ENCODE measurements at regions not wholly inside any gene's neighbourhood (a gene's known extent, or its start where the extent isn't known, plus 50 kb on each side); places are given as distances from the start of the nearest gene placed in this dataset.

- POLR2A ChIA-PET: no interaction called here
- Histone ChIP-seq H4K20me1 (ENCODE audit: control insufficient read depth, insufficient read depth, low read length, poor library complexity, severe bottlenecking) (no peaks in the 10 kb centered on the region), H3K27ac (ENCODE audit: low read length in 2 of 2) (no peak overlapping the region), H3K79me2 (ENCODE audit: control insufficient read depth, insufficient read depth, low read length) (no peaks in the 10 kb centered on the region), H3K4me1 (ENCODE audit: control insufficient read depth in 2 of 2, insufficient read depth in 2 of 2, low read length in 2 of 2) (no peaks in the 10 kb centered on the region), H2AFZ (ENCODE audit: insufficient read depth, low read depth, low read length, poor library complexity, severe bottlenecking) (no peak overlapping the region), H3K27me3 (replicated peaks in 1 of 4; ENCODE audit: control extremely low read depth in 1 of 4, control insufficient read depth in 3 of 4, insufficient read depth in 4 of 4, low read length in 3 of 4) (no peaks in the 10 kb centered on the region), H3K9me3 (ENCODE audit: control extremely low read depth in 1 of 3, control insufficient read depth in 2 of 3, insufficient read depth in 1 of 3, low read length in 2 of 3) (peaks cover 0 to 4% (median 0%) of the 10 kb centered on the region in 3 donors), H3K36me3 (replicated peaks in 1 of 2; ENCODE audit: control extremely low read depth in 1 of 2, control insufficient read depth in 1 of 2, extremely low read depth in 1 of 2, insufficient read depth in 2 of 2, low read length in 1 of 2) (no peaks in the 10 kb centered on the region), H3K4me2 (replicated peaks; ENCODE audit: low read depth, low read length, poor library complexity, severe bottlenecking) (no peak overlapping the region), H3K4me3 (ENCODE audit: control extremely low read depth in 1 of 5, extremely low read depth in 1 of 5, insufficient read depth in 1 of 5, low read depth in 2 of 5, low read length in 4 of 5) (no peak overlapping the region), H3K9ac (ENCODE audit: low read length) (no peak overlapping the region)
- CTCF ChIA-PET: no interaction called here
- Mint-ChIP-seq H3K27ac (no peak overlapping the region), H3K4me3 (no peak overlapping the region), H3K27me3 (no peaks in the 10 kb centered on the region), H3K9me3 (ENCODE audit: insufficient read depth) (no peaks in the 10 kb centered on the region), H3K4me1 (no peaks in the 10 kb centered on the region)
- intact Hi-C loops (cut with micrococcal nuclease): no loop called here
- no peak for DNase-seq
- 88% methylated on average over 4 of the region's 5 CpGs for WGBS (ENCODE audit: insufficient coverage)
- no peak for ATAC-seq (ENCODE audit: low read depth)
- TF ChIP-seq EZH2 (IDR thresholded peaks at IDR 0.05; ENCODE audit: borderline replicate concordance, insufficient read depth, low read depth, low read length, poor library complexity, severe bottlenecking) (no peak), CTCF (IDR thresholded peaks at IDR 0.05) (no peak)
Observed at GRCh38 chr5:92998456-92998855, 582.6 kb downstream of the NR2F1-AS1 start.

- H3K4me3 Mint-ChIP-seq: no peak overlapping the region
- ChIA-PET CTCF (no interaction called here), POLR2A (no interaction called here)
- Histone ChIP-seq H3K36me3 (replicated peaks in 1 of 2; ENCODE audit: control extremely low read depth in 1 of 2, control insufficient read depth in 1 of 2, extremely low read depth in 1 of 2, insufficient read depth in 2 of 2, low read length in 1 of 2) (no peaks in the 10 kb centered on the region), H4K20me1 (ENCODE audit: control insufficient read depth, insufficient read depth, low read length, poor library complexity, severe bottlenecking) (no peaks in the 10 kb centered on the region), H3K27ac (ENCODE audit: low read length in 2 of 2) (no peak overlapping the region), H3K79me2 (ENCODE audit: control insufficient read depth, insufficient read depth, low read length) (no peaks in the 10 kb centered on the region), H3K4me3 (ENCODE audit: control extremely low read depth in 1 of 5, extremely low read depth in 1 of 5, insufficient read depth in 1 of 5, low read depth in 2 of 5, low read length in 4 of 5) (no peak overlapping the region), H3K4me2 (replicated peaks; ENCODE audit: low read depth, low read length, poor library complexity, severe bottlenecking) (no peak overlapping the region), H3K9me3 (ENCODE audit: control extremely low read depth in 1 of 3, control insufficient read depth in 2 of 3, insufficient read depth in 1 of 3, low read length in 2 of 3) (peaks cover 0 to 4% (median 3%) of the 10 kb centered on the region in 3 donors), H3K4me1 (ENCODE audit: control insufficient read depth in 2 of 2, insufficient read depth in 2 of 2, low read length in 2 of 2) (no peaks in the 10 kb centered on the region), H2AFZ (ENCODE audit: insufficient read depth, low read depth, low read length, poor library complexity, severe bottlenecking) (no peak overlapping the region), H3K27me3 (replicated peaks in 1 of 4; ENCODE audit: control extremely low read depth in 1 of 4, control insufficient read depth in 3 of 4, insufficient read depth in 4 of 4, low read length in 3 of 4) (no peaks in the 10 kb centered on the region), H3K9ac (ENCODE audit: low read length) (no peak overlapping the region)
- no peak for ATAC-seq (ENCODE audit: low read depth)
- intact Hi-C loops (cut with micrococcal nuclease): no loop called here
- H3K9me3 Mint-ChIP-seq (ENCODE audit: insufficient read depth): no peaks in the 10 kb centered on the region
- no peak for TF ChIP-seq EZH2 (IDR thresholded peaks at IDR 0.05; ENCODE audit: borderline replicate concordance, insufficient read depth, low read depth, low read length, poor library complexity, severe bottlenecking)
- TF ChIP-seq CTCF (IDR thresholded peaks at IDR 0.05): no peak
- H3K4me1 Mint-ChIP-seq: no peaks in the 10 kb centered on the region
- WGBS (ENCODE audit: insufficient coverage): no CpG with 5 or more reads among the region's 1 CpG
- no peaks in the 10 kb centered on the region for H3K27me3 Mint-ChIP-seq
- H3K27ac Mint-ChIP-seq: no peak overlapping the region
- DNase-seq: no peak
Observed at GRCh38 chr5:92994392-92994791, 586.6 kb downstream of the NR2F1-AS1 start.

Measured in B cell (primary cell).